H9 (cell line): ENCODE measurements at regions not wholly inside any gene's neighbourhood (a gene's known extent, or its start where the extent isn't known, plus 50 kb on each side); places are given as distances from the start of the nearest gene placed in this dataset.

Experiments
- DNase-seq: peaks from one replicate; pipeline ENCODE4 v3.0.0-alpha.2; 2017
- H2AFZ ChIP-seq: one replicate; pipeline ENCODE4 v1.6.1; 2013; ENCODE audit warnings: mild to moderate bottlenecking, low read length, control low read depth, moderate library complexity
- H2AK5ac ChIP-seq: 2 replicates; pipeline ENCODE4 v1.6.1; 2013; ENCODE audit warnings: low read length, control low read depth, mixed read lengths; ENCODE audit not compliant: insufficient read length
- H2BK120ac ChIP-seq: one replicate; pipeline ENCODE4 v1.6.1; 2013; ENCODE audit warnings: low read depth, mild to moderate bottlenecking, low read length, control low read depth, inconsistent platforms; ENCODE audit not compliant: poor library complexity, severe bottlenecking
- H2BK12ac ChIP-seq: 2 replicates; pipeline ENCODE4 v1.6.1; 2013; ENCODE audit warnings: low read length, control low read depth, mixed read lengths, low read depth; ENCODE audit not compliant: insufficient read length
- H2BK15ac ChIP-seq: 2 replicates; pipeline ENCODE4 v1.6.1; 2013; ENCODE audit warnings: low read depth, low read length, control low read depth
- H2BK20ac ChIP-seq: one replicate; pipeline ENCODE4 v1.6.1; 2013; ENCODE audit warnings: low read depth, mild to moderate bottlenecking, low read length, control low read depth, inconsistent platforms; ENCODE audit not compliant: poor library complexity, severe bottlenecking
- H2BK5ac ChIP-seq: 2 replicates; pipeline ENCODE4 v1.6.1; 2013; ENCODE audit warnings: low read length, control low read depth, mixed read lengths; ENCODE audit not compliant: insufficient read length
- H3K14ac ChIP-seq: 2 replicates; pipeline ENCODE4 v1.6.1; 2013; ENCODE audit warnings: low read length, control low read depth; ENCODE audit not compliant: insufficient read depth
- H3K18ac ChIP-seq: 2 replicates; pipeline ENCODE4 v1.6.1; 2013; ENCODE audit warnings: low read depth, mild to moderate bottlenecking, mixed read lengths, low read length, control low read depth; ENCODE audit not compliant: insufficient read length
- H3K23ac ChIP-seq: 2 replicates; pipeline ENCODE4 v1.6.1; 2013; ENCODE audit warnings: low read length, control low read depth, mixed read lengths, low read depth; ENCODE audit not compliant: insufficient read length
- H3K23me2 ChIP-seq: 2 replicates; pipeline ENCODE4 v1.6.1; 2013; ENCODE audit warnings: low read depth, mild to moderate bottlenecking, mixed read lengths, low read length, control low read depth; ENCODE audit not compliant: insufficient read length, poor library complexity, severe bottlenecking
- H3K27ac ChIP-seq: 2 replicates; pipeline ENCODE4 v1.5.1; 2013; ENCODE audit warnings: low read length, control low read depth, mixed read lengths, low read depth; ENCODE audit not compliant: insufficient read length
- H3K27me3 ChIP-seq: 2 replicates; pipeline ENCODE4 v1.6.1; 2013; ENCODE audit warnings: low read length, control low read depth, inconsistent platforms; ENCODE audit not compliant: insufficient read depth
- H3K4ac ChIP-seq: 2 replicates; pipeline ENCODE4 v1.6.1; 2013; ENCODE audit warnings: low read depth, mild to moderate bottlenecking, control low read depth, inconsistent platforms, low read length, moderate library complexity
- H3K4me1 ChIP-seq: 2 replicates; pipeline ENCODE4 v1.6.1; 2013; ENCODE audit warnings: low read length, control low read depth, inconsistent platforms; ENCODE audit not compliant: insufficient read depth
- H3K4me2 ChIP-seq: 2 replicates; pipeline ENCODE4 v1.6.1; 2013; ENCODE audit warnings: low read length, control low read depth, mixed read lengths; ENCODE audit not compliant: insufficient read length, insufficient read depth
- H3K56ac ChIP-seq: 2 replicates; pipeline ENCODE4 v1.6.1; 2013; ENCODE audit warnings: low read depth, mild to moderate bottlenecking, mixed read lengths, low read length, control low read depth; ENCODE audit not compliant: insufficient read length
- H3K79me1 ChIP-seq: 2 replicates; pipeline ENCODE4 v1.6.1; 2013; ENCODE audit warnings: low read depth, mild to moderate bottlenecking, moderate library complexity, low read length, control low read depth, inconsistent platforms; ENCODE audit not compliant: insufficient read depth, poor library complexity, severe bottlenecking
- H3K79me2 ChIP-seq: 2 replicates; pipeline ENCODE4 v1.6.1; 2013; ENCODE audit warnings: low read length, control low read depth, inconsistent platforms; ENCODE audit not compliant: insufficient read depth
- H3K9ac ChIP-seq: 2 replicates; pipeline ENCODE4 v1.6.1; 2013; ENCODE audit warnings: low read length, control low read depth, mixed read lengths; ENCODE audit not compliant: insufficient read length; ENCODE audit errors: extremely low read depth
- H3K9me3 ChIP-seq: one replicate; pipeline ENCODE4 v1.6.1; 2013; ENCODE audit warnings: low read depth, low read length, inconsistent platforms; ENCODE audit not compliant: control insufficient read depth
- H3T11ph ChIP-seq: one replicate; pipeline ENCODE4 v1.6.1; 2013; ENCODE audit warnings: mild to moderate bottlenecking, low read length, control low read depth, inconsistent platforms
- H4K20me1 ChIP-seq: one replicate; pipeline ENCODE4 v1.6.1; 2013; ENCODE audit not compliant: control insufficient read depth, insufficient read length, insufficient read depth
- H4K5ac ChIP-seq: 2 replicates; pipeline ENCODE4 v1.6.1; 2013; ENCODE audit warnings: low read depth, mild to moderate bottlenecking, mixed read lengths, low read length, control low read depth; ENCODE audit not compliant: insufficient read length
- H4K8ac ChIP-seq: replicated peaks from 2 replicates; pipeline ENCODE4 v1.6.1; 2013; ENCODE audit warnings: low read length, control low read depth, mixed read lengths, low read depth; ENCODE audit not compliant: insufficient read length
- H4K91ac ChIP-seq: 2 replicates; pipeline ENCODE4 v1.6.1; 2013; ENCODE audit warnings: low read depth, mild to moderate bottlenecking, moderate library complexity, mixed read lengths, low read length, control low read depth; ENCODE audit not compliant: insufficient read length
- H3K27ac Mint-ChIP-seq, 3 experiments: 2 replicates in 2 of 3; 3 replicates in 1 of 3; pipeline ENCODE4 v1.8.0; 2020 to 2021; ENCODE audit warnings: mixed read lengths in 3 of 3, mild to moderate bottlenecking in 1 of 3, moderate library complexity in 1 of 3
- H3K27me3 Mint-ChIP-seq: 2 replicates; pipeline ENCODE4 v1.8.0; 2021; ENCODE audit warnings: low read depth, mild to moderate bottlenecking, moderate library complexity, mixed read lengths
- H3K36me3 Mint-ChIP-seq, 3 experiments: 2 replicates in 2 of 3; 3 replicates in 1 of 3; pipeline ENCODE4 v1.8.0; 2020 to 2021; ENCODE audit warnings: low read depth in 3 of 3, mixed read lengths in 3 of 3; ENCODE audit not compliant: insufficient read depth in 1 of 3
- H3K4me1 Mint-ChIP-seq, 2 experiments: 2 replicates each; pipeline ENCODE4 v1.8.0; 2020; ENCODE audit warnings: mixed read lengths in 2 of 2
- H3K4me3 Mint-ChIP-seq, 2 experiments: 2 replicates in 1 of 2; 3 replicates in 1 of 2; pipeline ENCODE4 v1.8.0; 2020 to 2021; ENCODE audit warnings: mild to moderate bottlenecking in 2 of 2, mixed read lengths in 2 of 2, moderate library complexity in 1 of 2
- H3K9me3 Mint-ChIP-seq, 2 experiments: 2 replicates in 1 of 2; 3 replicates in 1 of 2; pipeline ENCODE4 v1.8.0; 2020; ENCODE audit warnings: mild to moderate bottlenecking in 2 of 2, mixed read lengths in 2 of 2, moderate library complexity in 1 of 2
- WGBS: extraction: QIAGEN DNeasy Blood & Tissue Kit; methylation state at CpG from one replicate; pipeline ENCODE4 v1.1.7; 2013; ENCODE audit warnings: missing lambda C conversion rate, low lambda C conversion rate, mixed read lengths; ENCODE audit not compliant: insufficient read length; ENCODE audit errors: extremely low coverage; 5-methylcytosine and 5-hydroxymethylcytosine counted together
- TF ChIP-seq, protein P1 (sequence below): fragments of 200-600 bp; sonication (generic); conservative IDR thresholded peaks from 3 replicates; pipeline ENCODE4 v1.8.0; 2021; ENCODE audit warnings: antibody characterized with exemption, mild to moderate bottlenecking

DNA sequence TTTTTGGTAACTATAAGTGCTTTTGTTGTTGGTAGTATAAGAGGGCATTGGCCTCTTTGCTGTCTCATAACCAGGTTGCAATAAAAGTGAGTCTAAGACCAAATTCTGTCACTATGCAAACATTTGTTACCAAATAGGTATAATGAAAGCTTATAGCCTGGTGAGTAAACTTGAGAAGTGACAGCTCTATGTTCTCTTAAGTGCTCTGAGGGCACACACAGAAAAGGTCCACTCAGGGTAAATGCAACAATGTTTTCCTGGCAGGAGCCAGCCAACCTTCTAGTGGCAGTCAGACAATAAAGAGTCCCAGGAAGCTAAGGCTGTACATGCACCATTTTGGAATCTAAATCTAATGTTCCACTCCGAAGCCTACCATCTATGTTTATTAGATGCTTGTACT, 262.1 kb upstream of the TGFBR2 start:
- no peak overlapping the region for H3K14ac ChIP-seq
- Mint-ChIP-seq H3K4me1 (peaks cover 9 to 11% of the 10 kb centered on the region in 2 experiments), H3K36me3 (no peaks in the 10 kb centered on the region), H3K9me3 (no peaks in the 10 kb centered on the region), H3K27me3 (no peaks in the 10 kb centered on the region), H3K27ac (no peak overlapping the region), H3K4me3 (no peak overlapping the region)
- H3K4me2 ChIP-seq: no peak overlapping the region
- H3K27me3 ChIP-seq: no peaks in the 10 kb centered on the region
- no peaks in the 10 kb centered on the region for H4K20me1 ChIP-seq
- no peak overlapping the region for H4K91ac ChIP-seq
- no peak overlapping the region for H2AFZ ChIP-seq
- no peak overlapping the region for H2BK12ac ChIP-seq
- no peak overlapping the region for H3K9ac ChIP-seq
- H2BK15ac ChIP-seq: no peak overlapping the region
- no peak overlapping the region for H2BK5ac ChIP-seq
- H3K79me1 ChIP-seq: no peaks in the 10 kb centered on the region
- no CpG with 5 or more reads among the region's 1 CpG for WGBS
- no peak overlapping the region for H3K18ac ChIP-seq
- H3K56ac ChIP-seq: no peak overlapping the region
- H3T11ph ChIP-seq: no peak overlapping the region
- H2AK5ac ChIP-seq: no peak overlapping the region
- no peak overlapping the region for H4K5ac ChIP-seq
- no peaks in the 10 kb centered on the region for H3K9me3 ChIP-seq
- H4K8ac ChIP-seq: no peak overlapping the region
- no peak overlapping the region for H2BK20ac ChIP-seq
- DNase-seq: no peak
- TF ChIP-seq, protein P1, sequence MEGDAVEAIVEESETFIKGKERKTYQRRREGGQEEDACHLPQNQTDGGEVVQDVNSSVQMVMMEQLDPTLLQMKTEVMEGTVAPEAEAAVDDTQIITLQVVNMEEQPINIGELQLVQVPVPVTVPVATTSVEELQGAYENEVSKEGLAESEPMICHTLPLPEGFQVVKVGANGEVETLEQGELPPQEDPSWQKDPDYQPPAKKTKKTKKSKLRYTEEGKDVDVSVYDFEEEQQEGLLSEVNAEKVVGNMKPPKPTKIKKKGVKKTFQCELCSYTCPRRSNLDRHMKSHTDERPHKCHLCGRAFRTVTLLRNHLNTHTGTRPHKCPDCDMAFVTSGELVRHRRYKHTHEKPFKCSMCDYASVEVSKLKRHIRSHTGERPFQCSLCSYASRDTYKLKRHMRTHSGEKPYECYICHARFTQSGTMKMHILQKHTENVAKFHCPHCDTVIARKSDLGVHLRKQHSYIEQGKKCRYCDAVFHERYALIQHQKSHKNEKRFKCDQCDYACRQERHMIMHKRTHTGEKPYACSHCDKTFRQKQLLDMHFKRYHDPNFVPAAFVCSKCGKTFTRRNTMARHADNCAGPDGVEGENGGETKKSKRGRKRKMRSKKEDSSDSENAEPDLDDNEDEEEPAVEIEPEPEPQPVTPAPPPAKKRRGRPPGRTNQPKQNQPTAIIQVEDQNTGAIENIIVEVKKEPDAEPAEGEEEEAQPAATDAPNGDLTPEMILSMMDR: no peak
- H3K4me1 ChIP-seq: no peaks in the 10 kb centered on the region
- no peak overlapping the region for H3K4ac ChIP-seq
- no peaks in the 10 kb centered on the region for H3K23me2 ChIP-seq
- H2BK120ac ChIP-seq: no peak overlapping the region
- no peaks in the 10 kb centered on the region for H3K79me2 ChIP-seq
- H3K23ac ChIP-seq: no peak overlapping the region
- no peak overlapping the region for H3K27ac ChIP-seq
